Natural killer cell treated with Interleukin-12 subunit alpha and Interleukin-12 subunit beta and Interleukin-15 and Interleukin-18, amount 100 ng/mL, for 72 hours (primary cell): ENCODE measurements at regions not wholly inside any gene's neighbourhood (a gene's known extent, or its start where the extent isn't known, plus 50 kb on each side); places are given as distances from the start of the nearest gene placed in this dataset.

Source experiments
- ATAC-seq, 2 donors: fragments of 150-1000 bp; cut with Tn5 transposase in 1 of 2; sonication (Bioruptor Pico), chemical (Tn5 transposase) in 1 of 2; 2 replicates each; pipeline ENCODE4 v1.10.0; 2021
- DNase-seq: peaks from one replicate; pipeline ENCODE4 v3.0.0; 2022; ENCODE audit warnings: low spot score
- H3K27ac Mint-ChIP-seq, 2 donors: 1 replicate in 1 of 2; 2 replicates in 1 of 2; pipeline ENCODE4 v1.8.0; 2022; ENCODE audit warnings: mixed read lengths in 2 of 2, mild to moderate bottlenecking in 1 of 2, moderate library complexity in 1 of 2
- H3K27me3 Mint-ChIP-seq, 2 donors: 1 replicate in 1 of 2; 2 replicates in 1 of 2; pipeline ENCODE4 v1.8.0; 2022; ENCODE audit warnings: mixed read lengths in 2 of 2
- H3K36me3 Mint-ChIP-seq: one replicate; pipeline ENCODE4 v1.8.0; 2022; ENCODE audit warnings: mixed read lengths
- H3K4me1 Mint-ChIP-seq, 2 donors: 1 replicate in 1 of 2; 2 replicates in 1 of 2; pipeline ENCODE4 v1.8.0; 2022; ENCODE audit warnings: low read depth in 2 of 2, mixed read lengths in 2 of 2, mild to moderate bottlenecking in 1 of 2
- H3K4me3 Mint-ChIP-seq: one replicate; pipeline ENCODE4 v1.8.0; 2022; ENCODE audit warnings: mixed read lengths
- H3K9me3 Mint-ChIP-seq: 2 replicates; pipeline ENCODE4 v1.8.0; 2022; ENCODE audit warnings: mixed read lengths

GRCh38 chr15:97057503-97057902 lies 727.0 kb downstream of the NR2F2 start:
- peaks cover 3% of the 10 kb centered on the region for H3K9me3 Mint-ChIP-seq
- H3K27ac Mint-ChIP-seq: no peak overlapping the region
- no peak for DNase-seq
- H3K4me1 Mint-ChIP-seq: no peaks in the 10 kb centered on the region
- no peaks in the 10 kb centered on the region for H3K27me3 Mint-ChIP-seq
- no peak for ATAC-seq
- H3K4me3 Mint-ChIP-seq: no peak overlapping the region
- no peaks in the 10 kb centered on the region for H3K36me3 Mint-ChIP-seq

GRCh38 chr15:97059281-97059680 lies 728.8 kb downstream of the NR2F2 start:
- H3K27ac Mint-ChIP-seq: no peak overlapping the region
- ATAC-seq (no peak), DNase-seq (no peak)
- H3K9me3 Mint-ChIP-seq: peaks cover 13% of the 10 kb centered on the region
- H3K27me3 Mint-ChIP-seq: no peaks in the 10 kb centered on the region
- no peaks in the 10 kb centered on the region for H3K36me3 Mint-ChIP-seq
- no peak overlapping the region for H3K4me3 Mint-ChIP-seq
- H3K4me1 Mint-ChIP-seq: no peaks in the 10 kb centered on the region

GRCh38 chr15:97061392-97061791 lies 730.9 kb downstream of the NR2F2 start:
- no peak for ATAC-seq
- Mint-ChIP-seq H3K4me3 (no peak overlapping the region), H3K9me3 (peaks cover 13% of the 10 kb centered on the region)

DNA sequence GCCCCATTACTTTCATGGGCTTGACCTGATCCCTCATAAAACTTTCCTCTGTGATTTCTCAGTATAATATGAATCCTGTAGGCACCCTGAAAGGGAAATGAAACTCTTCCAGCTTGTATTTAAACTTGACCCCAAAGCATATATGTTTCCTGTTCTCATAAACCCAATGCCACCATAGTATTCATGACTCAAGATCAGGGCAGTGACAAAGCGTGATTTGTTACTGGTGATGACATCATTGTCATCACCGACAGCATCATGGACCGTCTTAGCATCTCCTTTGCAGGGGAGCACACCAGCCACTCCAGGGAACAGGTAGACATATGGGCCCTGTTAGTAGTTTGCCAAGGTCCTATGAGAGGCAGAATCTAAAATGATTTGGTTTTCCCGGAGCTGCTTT lies 741.2 kb downstream of the NR2F2 start:
- no peak for DNase-seq

More at GRCh38 chr15:97061392-97061791, 730.9 kb downstream of the NR2F2 start:
- H3K27ac Mint-ChIP-seq: no peak overlapping the region
- no peak for DNase-seq
- H3K4me1 Mint-ChIP-seq: no peaks in the 10 kb centered on the region
- no peaks in the 10 kb centered on the region for H3K27me3 Mint-ChIP-seq
- H3K36me3 Mint-ChIP-seq: no peaks in the 10 kb centered on the region

GRCh38 chr15:97072545-97072944 lies 742.0 kb downstream of the NR2F2 start:
- no peak for ATAC-seq
- no peaks in the 10 kb centered on the region for H3K4me1 Mint-ChIP-seq
- no peak overlapping the region for H3K27ac Mint-ChIP-seq
- H3K4me3 Mint-ChIP-seq: no peak overlapping the region
- peaks cover 7% of the 10 kb centered on the region for H3K9me3 Mint-ChIP-seq
- H3K36me3 Mint-ChIP-seq: no peaks in the 10 kb centered on the region
- no peaks in the 10 kb centered on the region for H3K27me3 Mint-ChIP-seq
- no peak for DNase-seq

More for the DNA sequence above, 741.2 kb downstream of the NR2F2 start:
- ATAC-seq: no peak
- H3K36me3 Mint-ChIP-seq: no peaks in the 10 kb centered on the region
- no peak overlapping the region for H3K27ac Mint-ChIP-seq
- H3K27me3 Mint-ChIP-seq: no peaks in the 10 kb centered on the region
- no peak overlapping the region for H3K4me3 Mint-ChIP-seq
- H3K4me1 Mint-ChIP-seq: no peaks in the 10 kb centered on the region
- peaks cover 7% of the 10 kb centered on the region for H3K9me3 Mint-ChIP-seq

- Mint-ChIP-seq H3K9me3 (no peaks in the 10 kb centered on the region), H3K4me1 (no peaks in the 10 kb centered on the region), H3K4me3 (no peak overlapping the region), H3K27ac (no peak overlapping the region), H3K36me3 (no peaks in the 10 kb centered on the region), H3K27me3 (no peaks in the 10 kb centered on the region)
- DNase-seq (no peak), ATAC-seq (no peak)
Observed at GRCh38 chr15:97076011-97076410, 745.5 kb downstream of the NR2F2 start.

DNA sequence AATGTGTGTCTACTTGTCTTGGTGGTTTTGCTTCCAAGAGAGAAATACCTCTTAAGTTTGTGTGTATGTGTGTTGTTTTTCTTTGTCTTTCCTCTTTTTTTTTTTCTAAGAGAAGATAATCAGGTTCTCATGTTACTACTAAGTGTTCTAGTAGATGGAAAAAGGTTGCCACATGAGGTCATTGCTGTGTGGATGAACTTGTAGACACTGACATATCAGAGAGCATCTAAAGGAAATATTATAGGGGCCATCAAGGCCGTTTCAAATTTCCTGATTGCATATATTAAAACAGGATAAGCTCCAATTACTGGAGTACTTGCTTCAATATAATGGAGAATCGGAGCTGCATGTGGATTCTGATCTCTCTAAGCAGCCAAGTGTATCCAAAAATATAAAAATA lies 747.5 kb downstream of the NR2F2 start:
- DNase-seq (no peak), ATAC-seq (no peak)
- H3K4me1 Mint-ChIP-seq: no peaks in the 10 kb centered on the region
- H3K27ac Mint-ChIP-seq: no peak overlapping the region
- H3K27me3 Mint-ChIP-seq: no peaks in the 10 kb centered on the region
- H3K36me3 Mint-ChIP-seq: no peaks in the 10 kb centered on the region
- H3K4me3 Mint-ChIP-seq: no peak overlapping the region
- H3K9me3 Mint-ChIP-seq: no peaks in the 10 kb centered on the region

GRCh38 chr15:97078591-97078990 lies 748.1 kb downstream of the NR2F2 start:
- H3K4me3 Mint-ChIP-seq: no peak overlapping the region
- ATAC-seq: no peak

GRCh38 chr15:97081666-97082226 lies 751.2 kb downstream of the NR2F2 start:
- no peak for DNase-seq
- no peak for ATAC-seq
- no peaks in the 10 kb centered on the region for H3K36me3 Mint-ChIP-seq
- H3K9me3 Mint-ChIP-seq: peaks cover 2% of the 10 kb centered on the region
- no peaks in the 10 kb centered on the region for H3K4me1 Mint-ChIP-seq
- H3K4me3 Mint-ChIP-seq: no peak overlapping the region
- no peak overlapping the region for H3K27ac Mint-ChIP-seq
- no peaks in the 10 kb centered on the region for H3K27me3 Mint-ChIP-seq

More at GRCh38 chr15:97078591-97078990, 748.1 kb downstream of the NR2F2 start:
- H3K4me1 Mint-ChIP-seq: no peaks in the 10 kb centered on the region
- no peaks in the 10 kb centered on the region for H3K9me3 Mint-ChIP-seq
- H3K36me3 Mint-ChIP-seq: no peaks in the 10 kb centered on the region
- no peak for DNase-seq
- no peak overlapping the region for H3K27ac Mint-ChIP-seq
- H3K27me3 Mint-ChIP-seq: no peaks in the 10 kb centered on the region

DNA sequence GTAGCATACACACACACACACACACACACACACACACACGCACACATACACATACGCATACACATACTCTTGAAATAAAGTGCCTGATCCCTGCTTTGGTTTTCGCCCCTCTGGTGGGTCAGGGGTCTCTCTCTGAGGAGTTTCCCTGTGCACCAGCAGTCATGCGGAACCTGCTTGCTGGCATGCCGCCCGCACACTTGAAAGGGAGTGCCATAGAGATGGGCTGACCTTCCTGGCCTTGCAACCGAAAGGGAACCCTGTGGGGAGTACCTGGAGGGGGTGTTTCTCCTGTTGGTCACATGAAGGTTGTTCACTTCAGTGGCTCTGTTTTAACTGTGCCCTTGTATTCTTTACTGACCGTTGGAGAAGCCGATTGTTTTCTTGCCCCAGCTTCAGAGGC lies 752.3 kb downstream of the NR2F2 start:
- H3K4me3 Mint-ChIP-seq: no peak overlapping the region
- no peaks in the 10 kb centered on the region for H3K27me3 Mint-ChIP-seq
- DNase-seq: no peak
- no peaks in the 10 kb centered on the region for H3K36me3 Mint-ChIP-seq
- H3K27ac Mint-ChIP-seq: no peak overlapping the region
- no peaks in the 10 kb centered on the region for H3K4me1 Mint-ChIP-seq
- ATAC-seq: no peak
- peaks cover 2% of the 10 kb centered on the region for H3K9me3 Mint-ChIP-seq

GRCh38 chr15:97084650-97085049 lies 754.1 kb downstream of the NR2F2 start:
- H3K9me3 Mint-ChIP-seq: peaks cover 2% of the 10 kb centered on the region
- H3K4me1 Mint-ChIP-seq: no peaks in the 10 kb centered on the region
- no peak for DNase-seq
- no peaks in the 10 kb centered on the region for H3K27me3 Mint-ChIP-seq
- H3K36me3 Mint-ChIP-seq: no peaks in the 10 kb centered on the region
- no peak for ATAC-seq
- no peak overlapping the region for H3K4me3 Mint-ChIP-seq
- H3K27ac Mint-ChIP-seq: no peak overlapping the region

- H3K9me3 Mint-ChIP-seq: peaks cover 2% of the 10 kb centered on the region
- no peaks in the 10 kb centered on the region for H3K4me1 Mint-ChIP-seq
- no peak for DNase-seq
- H3K27ac Mint-ChIP-seq: no peak overlapping the region
- no peaks in the 10 kb centered on the region for H3K36me3 Mint-ChIP-seq
- no peak for ATAC-seq
- H3K4me3 Mint-ChIP-seq: no peak overlapping the region
- H3K27me3 Mint-ChIP-seq: no peaks in the 10 kb centered on the region
Observed at GRCh38 chr15:97085731-97086130, 755.2 kb downstream of the NR2F2 start.

GRCh38 chr15:97087006-97087741 lies 756.7 kb downstream of the NR2F2 start:
- no peak overlapping the region for H3K27ac Mint-ChIP-seq
- no peak overlapping the region for H3K4me3 Mint-ChIP-seq
- peaks cover 2% of the 10 kb centered on the region for H3K9me3 Mint-ChIP-seq
- H3K4me1 Mint-ChIP-seq: no peaks in the 10 kb centered on the region
- no peak for ATAC-seq
- no peaks in the 10 kb centered on the region for H3K36me3 Mint-ChIP-seq
- H3K27me3 Mint-ChIP-seq: no peaks in the 10 kb centered on the region
- no peak for DNase-seq

- Mint-ChIP-seq H3K27ac (no peak overlapping the region), H3K9me3 (peaks cover 8% of the 10 kb centered on the region), H3K4me3 (no peak overlapping the region), H3K36me3 (no peaks in the 10 kb centered on the region), H3K4me1 (no peaks in the 10 kb centered on the region), H3K27me3 (no peaks in the 10 kb centered on the region)
- no peak for ATAC-seq
- no peak for DNase-seq
Observed at GRCh38 chr15:97091093-97091492, 760.6 kb downstream of the NR2F2 start.

- no peak overlapping the region for H3K27ac Mint-ChIP-seq
- H3K4me3 Mint-ChIP-seq: no peak overlapping the region
- no peaks in the 10 kb centered on the region for H3K27me3 Mint-ChIP-seq
- no peaks in the 10 kb centered on the region for H3K36me3 Mint-ChIP-seq
- peaks cover 8% of the 10 kb centered on the region for H3K9me3 Mint-ChIP-seq
- no peaks in the 10 kb centered on the region for H3K4me1 Mint-ChIP-seq
- no peak for ATAC-seq
- DNase-seq: no peak
Observed at GRCh38 chr15:97092656-97093055, 762.2 kb downstream of the NR2F2 start.
